ENCODE measurements at regions not wholly inside any gene's neighbourhood (a gene's known extent, or its start where the extent isn't known, plus 50 kb on each side); places are given as distances from the start of the nearest gene placed in this dataset.

DNA sequence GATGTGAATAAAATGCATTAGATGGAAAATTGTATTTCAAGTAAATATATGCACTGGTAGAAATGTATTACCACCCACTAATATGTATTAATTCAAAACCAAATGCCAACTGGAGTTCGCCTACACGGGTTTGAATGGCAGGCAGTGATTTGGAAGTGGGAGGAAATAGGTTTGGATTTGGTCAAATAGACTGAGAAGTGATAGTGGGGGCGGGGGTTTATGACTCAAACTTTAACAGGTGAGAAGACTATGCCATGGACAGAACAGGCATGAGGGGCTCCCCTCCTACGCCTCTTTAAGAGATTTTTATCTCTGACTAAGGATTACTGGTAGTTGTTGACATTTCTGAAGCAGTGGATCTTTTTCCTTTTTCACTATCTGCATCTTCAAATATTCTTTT lies 677.8 kb downstream of the NTRK3 start:
- H3K27me3 ChIP-seq: no peaks in the 10 kb centered on the region
- H3K36me3 ChIP-seq: no peaks in the 10 kb centered on the region
- no peaks in the 10 kb centered on the region for H3K9me3 ChIP-seq
- no peak overlapping the region for H3K27ac ChIP-seq
- H3K4me1 ChIP-seq: no peaks in the 10 kb centered on the region
- ATAC-seq: no peak
- H3K4me3 ChIP-seq: no peak overlapping the region
- 65 to 70% methylated on average over 4 of the region's 4 CpGs for WGBS, 2 donors (ENCODE audit: low coverage in 1 of 2)
- TF ChIP-seq EP300 (IDR thresholded peaks at IDR 0.05): no peak
- no peak for TF ChIP-seq POLR2A (IDR thresholded peaks at IDR 0.05)
- no peak for TF ChIP-seq CTCF (IDR thresholded peaks at IDR 0.05)
- no peak for TF ChIP-seq POLR2AphosphoS5 (IDR thresholded peaks at IDR 0.05)

DNA sequence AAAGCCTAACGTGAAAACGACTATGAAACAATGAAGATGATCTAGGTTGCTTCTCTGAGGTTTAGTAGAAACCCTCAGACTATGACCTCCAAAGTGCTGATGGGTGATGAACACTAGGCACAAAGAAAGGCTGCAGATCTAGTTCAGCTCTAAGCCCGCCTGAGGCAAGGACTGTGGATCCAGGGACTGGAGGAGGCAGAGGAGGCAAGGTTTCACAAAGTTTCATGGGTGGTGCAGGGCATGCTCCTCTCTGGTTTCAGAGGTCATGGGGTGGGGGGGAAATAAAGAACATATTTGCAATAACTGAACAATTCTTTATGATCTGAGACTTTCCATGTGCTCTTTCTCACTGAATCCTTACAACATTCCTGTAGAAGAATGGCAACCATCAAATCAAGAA lies 679.2 kb downstream of the NTRK3 start:
- TF ChIP-seq CTCF (IDR thresholded peaks at IDR 0.05): no peak
- TF ChIP-seq EP300 (IDR thresholded peaks at IDR 0.05): no peak
- no peak for TF ChIP-seq POLR2A (IDR thresholded peaks at IDR 0.05)
- TF ChIP-seq POLR2AphosphoS5 (IDR thresholded peaks at IDR 0.05): no peak
- Histone ChIP-seq H3K4me1 (no peaks in the 10 kb centered on the region), H3K27ac (no peak overlapping the region), H3K4me3 (no peak overlapping the region), H3K36me3 (no peaks in the 10 kb centered on the region), H3K27me3 (no peaks in the 10 kb centered on the region), H3K9me3 (no peaks in the 10 kb centered on the region)
- WGBS, 2 donors (ENCODE audit: low coverage in 1 of 2): 73% methylated on average over 2 of the region's 3 CpGs; no CpG with 5 or more reads in 1 of the 2 donors
- ATAC-seq: no peak

- no peaks in the 10 kb centered on the region for H3K36me3 ChIP-seq
- 86 to 92% methylated on average over 2 of the region's 3 CpGs for WGBS, 2 donors (ENCODE audit: low coverage in 1 of 2)
- no peaks in the 10 kb centered on the region for H3K27me3 ChIP-seq
- H3K4me1 ChIP-seq: no peaks in the 10 kb centered on the region
- H3K9me3 ChIP-seq: no peaks in the 10 kb centered on the region
- no peak for TF ChIP-seq EP300 (IDR thresholded peaks at IDR 0.05)
- TF ChIP-seq POLR2AphosphoS5 (IDR thresholded peaks at IDR 0.05): no peak
- no peak for TF ChIP-seq CTCF (IDR thresholded peaks at IDR 0.05)
- no peak for TF ChIP-seq POLR2A (IDR thresholded peaks at IDR 0.05)
- no peak overlapping the region for H3K27ac ChIP-seq
- H3K4me3 ChIP-seq: no peak overlapping the region
- ATAC-seq: no peak
These were observed 679.9 kb downstream of the NTRK3 start for GRCh38 chr15:87576486-87577176.

DNA sequence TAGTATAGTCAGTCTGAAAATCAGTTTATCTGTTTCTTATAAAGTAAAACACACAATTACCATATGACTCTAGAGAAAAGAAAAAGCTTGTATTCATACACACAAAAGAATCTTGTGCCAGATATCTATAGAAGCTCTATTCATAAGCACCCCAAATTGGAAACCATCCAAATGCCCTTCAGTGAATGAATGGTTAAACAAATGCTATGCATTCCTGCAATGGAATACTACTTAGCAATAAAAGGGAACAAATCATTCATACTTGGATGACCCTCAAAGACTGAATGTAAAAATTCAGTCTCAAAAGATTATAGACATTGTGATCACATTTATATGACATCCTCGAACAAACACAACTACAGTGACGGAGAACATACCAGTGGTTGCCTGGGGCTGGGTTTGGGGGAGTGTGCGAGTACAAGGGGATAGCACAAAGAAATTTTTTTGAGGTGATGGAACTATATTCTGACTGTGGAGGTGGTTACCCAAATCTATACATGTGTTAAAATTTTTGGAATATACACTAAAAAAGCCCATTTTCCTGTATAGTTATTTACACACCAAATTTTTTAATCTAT lies 680.6 kb downstream of the NTRK3 start:
- Histone ChIP-seq H3K9me3 (no peaks in the 10 kb centered on the region), H3K4me3 (no peak overlapping the region), H3K4me1 (no peaks in the 10 kb centered on the region), H3K36me3 (no peaks in the 10 kb centered on the region), H3K27me3 (no peaks in the 10 kb centered on the region), H3K27ac (no peak overlapping the region)
- TF ChIP-seq POLR2AphosphoS5 (IDR thresholded peaks at IDR 0.05): no peak
- no peak for TF ChIP-seq POLR2A (IDR thresholded peaks at IDR 0.05)
- 75 to 92% methylated on average over 3 of the region's 3 CpGs for WGBS, 2 donors (ENCODE audit: low coverage in 1 of 2)
- no peak for ATAC-seq

DNA sequence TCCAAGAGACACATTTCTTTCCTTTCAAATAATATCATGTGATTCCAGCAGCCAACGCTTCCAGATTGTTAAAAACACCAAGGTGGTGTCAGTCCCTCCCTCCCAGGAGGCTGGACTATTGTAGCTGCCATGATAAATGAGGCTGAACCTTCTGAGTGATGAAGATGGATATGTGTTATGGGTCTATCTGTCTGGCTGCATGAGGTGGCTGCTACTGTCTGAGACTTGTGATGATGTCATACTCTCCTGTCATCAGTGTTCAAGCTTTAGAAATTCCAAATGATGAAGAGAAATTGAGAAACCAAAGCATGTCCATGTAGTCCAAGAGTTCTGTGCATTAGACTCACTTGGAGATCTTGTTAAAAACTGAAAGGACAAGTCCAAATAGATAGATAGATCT lies 683.0 kb downstream of the NTRK3 start:
- H3K4me3 ChIP-seq: no peak overlapping the region
- no peaks in the 10 kb centered on the region for H3K4me1 ChIP-seq
- H3K27ac ChIP-seq: no peak overlapping the region
- no peaks in the 10 kb centered on the region for H3K36me3 ChIP-seq
- no peaks in the 10 kb centered on the region for H3K9me3 ChIP-seq
- TF ChIP-seq POLR2A (IDR thresholded peaks at IDR 0.05) (no peak), CTCF (IDR thresholded peaks at IDR 0.05) (no peak), EP300 (IDR thresholded peaks at IDR 0.05) (no peak), POLR2AphosphoS5 (IDR thresholded peaks at IDR 0.05) (no peak)
- no peaks in the 10 kb centered on the region for H3K27me3 ChIP-seq
- WGBS, 2 donors (ENCODE audit: low coverage in 1 of 2): 86 to 100% methylated on average over 1 of the region's 1 CpG
- no peak for ATAC-seq
